A549 (cell line): ENCODE measurements at regions not wholly inside any gene's neighbourhood (a gene's known extent, or its start where the extent isn't known, plus 50 kb on each side); places are given as distances from the start of the nearest gene placed in this dataset.

ENCODE experiments used
- ATAC-seq, 2 experiments: fragments of 200-7000 bp in 1 of 2; fragments of >200 bp in 1 of 2; cut with Nextera tagmentation in 1 of 2; cut with Tn5 transposase in 1 of 2; 3 replicates each; pipeline versions ENCODE4 v1.8.0 to v1.9.1; 2018 to 2020; ENCODE audit warnings: mild to moderate bottlenecking in 1 of 2, moderate library complexity in 1 of 2
- CTCF ChIA-PET: fragments of 300-600 bp; sonication (Branson Sonifier 250); formaldehyde crosslinking; extraction: SDS; loops from one replicate; lab custom pipeline; 2021; ENCODE audit warnings: antibody characterized with exemption, inconsistent platforms; lab: Yijun Ruan, JAX
- POLR2A ChIA-PET: fragments of 350-600 bp; formaldehyde crosslinking; extraction: SDS; loops from one replicate; lab custom pipeline; 2021; ENCODE audit warnings: antibody characterized with exemption, inconsistent platforms; lab: Yijun Ruan, JAX
- DNase-seq, 2 experiments: peaks; one replicate each; pipeline versions ENCODE4 v3.0.0 to v3.0.0-alpha.2; 2011 to 2016; ENCODE audit warnings: low read depth in 1 of 2, low spot score in 1 of 2
- FAIRE-seq: peaks from 2 replicates; lab custom pipeline; 2011; peaks lifted over from hg19 to GRCh38; lab: Jason Lieb, UNC
- H3K27ac ChIP-seq, 2 experiments: fragments of >200 bp; sonication (Bioruptor Twin); formaldehyde crosslinking; 3 replicates each; pipeline ENCODE4 v1.5.1; 2016 to 2017
- H3K4me1 ChIP-seq: fragments of >200 bp; sonication (Bioruptor Twin); formaldehyde crosslinking; 3 replicates; pipeline ENCODE4 v1.6.1; 2016
- H3K4me2 ChIP-seq: fragments of >200 bp; sonication (Bioruptor Twin); formaldehyde crosslinking; 3 replicates; pipeline ENCODE4 v1.6.1; 2016
- H3K4me3 ChIP-seq: fragments of >200 bp; sonication (Bioruptor Twin); formaldehyde crosslinking; 3 replicates; pipeline ENCODE4 v1.5.1; 2016
- H3K9me3 ChIP-seq: fragments of >200 bp; sonication (Bioruptor Twin); formaldehyde crosslinking; 3 replicates; pipeline ENCODE4 v1.6.1; 2016
- BCL3 ChIP-seq: fragments of >200 bp; sonication (Bioruptor Twin); formaldehyde crosslinking; IDR thresholded peaks from 3 replicates; pipeline ENCODE4 v1.6.1; 2016
- CBX8 ChIP-seq: fragments of 200-600 bp; sonication (generic); IDR thresholded peaks from 2 replicates; pipeline ENCODE4 v1.6.1; 2016
- CEBPB ChIP-seq, 2 experiments: fragments of >200 bp in 1 of 2; sonication (Bioruptor Twin) in 1 of 2; formaldehyde crosslinking in 1 of 2; IDR thresholded peaks; 2 replicates each; pipeline ENCODE4 v1.6.1; 2012 to 2016
- CHD4 ChIP-seq: fragments of 200-600 bp; sonication (generic); IDR thresholded peaks from 2 replicates; pipeline ENCODE4 v1.6.1; 2016; ENCODE audit warnings: antibody characterized with exemption, mild to moderate bottlenecking, borderline replicate concordance
- CTCF ChIP-seq: fragments of >200 bp; sonication (Bioruptor Twin); formaldehyde crosslinking; IDR thresholded peaks from 3 replicates; pipeline ENCODE4 v1.5.1; 2016
- E2F6 ChIP-seq: IDR thresholded peaks from 2 replicates; pipeline ENCODE4 v1.6.1; 2012; ENCODE audit warnings: low read depth, borderline replicate concordance
- EP300 ChIP-seq, 2 experiments: fragments of >200 bp; sonication (Bioruptor Twin); formaldehyde crosslinking; IDR thresholded peaks; 2 replicates in 1 of 2; 3 replicates in 1 of 2; pipeline ENCODE4 v1.6.1; 2016 to 2017
- FOSB ChIP-seq: fragments of 250-450 bp; sonication (Bioruptor Pico); IDR thresholded peaks from 2 replicates; pipeline ENCODE4 v1.5.0; 2020; ENCODE audit warnings: mild to moderate bottlenecking, moderate library complexity
- FOSL2 ChIP-seq, 2 experiments: fragments of 450-650 bp in 1 of 2; fragments of >200 bp in 1 of 2; sonication (Bioruptor Twin) in 1 of 2; formaldehyde crosslinking; IDR thresholded peaks; 2 replicates each; pipeline versions ENCODE4 v1.5.0 to v1.6.1; 2016 to 2020; ENCODE audit warnings: mild to moderate bottlenecking in 1 of 2, moderate library complexity in 1 of 2
- FOXS1 ChIP-seq: fragments of 250-450 bp; sonication (Bioruptor Pico); IDR thresholded peaks from 2 replicates; pipeline ENCODE4 v1.5.0; 2020; ENCODE audit warnings: mild to moderate bottlenecking, moderate library complexity
- HES2 ChIP-seq: fragments of >200 bp; sonication (Bioruptor Twin); formaldehyde crosslinking; IDR thresholded peaks from 2 replicates; pipeline ENCODE4 v1.6.1; 2016
- HOXB5 ChIP-seq: fragments of 250-450 bp; sonication (Bioruptor Pico); IDR thresholded peaks from 2 replicates; pipeline ENCODE4 v1.5.0; 2020; ENCODE audit warnings: mild to moderate bottlenecking, moderate library complexity
- NFE2L2 ChIP-seq: fragments of 150-350 bp; conservative IDR thresholded peaks from 2 replicates; pipeline ENCODE4 v1.6.1; 2014; ENCODE audit warnings: low read length
- NPAS2 ChIP-seq: fragments of 250-450 bp; sonication (Bioruptor Pico); IDR thresholded peaks from 2 replicates; pipeline ENCODE4 v1.8.0; 2022; ENCODE audit warnings: mild to moderate bottlenecking, moderate library complexity, borderline replicate concordance
- POLR2AphosphoS2 ChIP-seq: conservative IDR thresholded peaks from 2 replicates; pipeline ENCODE4 v1.6.1; 2012; ENCODE audit warnings: low read length, improper control_type of control experiment, inconsistent platforms
- REST ChIP-seq: fragments of 200-600 bp; sonication (generic); IDR thresholded peaks from 2 replicates; pipeline ENCODE4 v1.6.1; 2016; ENCODE audit warnings: antibody characterized with exemption, mild to moderate bottlenecking, moderate library complexity
- RFX5 ChIP-seq: fragments of 450-650 bp; IDR thresholded peaks from 2 replicates; pipeline ENCODE4 v1.7.1; 2014; ENCODE audit warnings: antibody characterized with exemption, mild to moderate bottlenecking, moderate library complexity
- RNF2 ChIP-seq: fragments of 200-600 bp; sonication (generic); IDR thresholded peaks from 2 replicates; pipeline ENCODE4 v1.6.1; 2016; ENCODE audit warnings: low read depth, mild to moderate bottlenecking, antibody characterized with exemption, moderate library complexity, borderline replicate concordance
- SREBF2 ChIP-seq: fragments of 450-650 bp; IDR thresholded peaks from 2 replicates; pipeline ENCODE4 v1.6.1; 2014; ENCODE audit warnings: mild to moderate bottlenecking, moderate library complexity
- TP53 ChIP-seq: fragments of 250-450 bp; sonication (Bioruptor Pico); IDR thresholded peaks from 2 replicates; pipeline ENCODE4 v1.5.0; 2021; ENCODE audit warnings: mild to moderate bottlenecking, moderate library complexity
- ZC3H11A ChIP-seq: fragments of 450-650 bp; IDR thresholded peaks from 2 replicates; pipeline ENCODE4 v1.6.1; 2014; ENCODE audit warnings: antibody characterized with exemption, mild to moderate bottlenecking
- ZFP36 ChIP-seq: fragments of 450-650 bp; IDR thresholded peaks from 2 replicates; pipeline ENCODE4 v1.6.1; 2014; ENCODE audit warnings: borderline replicate concordance; ENCODE audit not compliant: partially characterized antibody
- ZNF302 ChIP-seq: fragments of 250-450 bp; sonication (Bioruptor Pico); IDR thresholded peaks from 2 replicates; pipeline ENCODE4 v1.9.0; 2021; ENCODE audit warnings: inconsistent platforms, mild to moderate bottlenecking, moderate library complexity
- ZSCAN20 ChIP-seq: fragments of 250-450 bp; sonication (Bioruptor Pico); IDR thresholded peaks from 2 replicates; pipeline ENCODE4 v1.8.0; 2022; ENCODE audit warnings: mild to moderate bottlenecking, moderate library complexity
- WGBS: methylation state at CpG from one replicate; pipeline ENCODE4 v1.1.6; 2017; ENCODE audit errors: missing lambda C conversion rate; 5-methylcytosine and 5-hydroxymethylcytosine counted together

- no peak for FAIRE-seq
- WGBS: 1% methylated on average over 2 of the region's 2 CpGs
These were observed 194.4 kb downstream of the IZUMO3 start for GRCh38 chr9:24351258-24351657.

GRCh38 chr9:24342457-24342856 is 203.2 kb downstream of the IZUMO3 start:
- H3K4me1 ChIP-seq: no peaks in the 10 kb centered on the region
- 5% methylated on average over 1 of the region's 1 CpG for WGBS
- peaks cover 4% of the 10 kb centered on the region; the same call in 1 of the 3 replicates for H3K9me3 ChIP-seq
- ChIA-PET CTCF (interaction anchor here (0.6 kb wide), 1 partner anchor 63 kb away, joined by 3 read pairs; no protein-coding TSS in a partner anchor), POLR2A (no interaction called here)
- no peak for TF ChIP-seq FOSL2 (IDR thresholded peaks at IDR 0.05)
- no peak for TF ChIP-seq FOSL2 (CRISPR knock-in tag; IDR thresholded peaks at IDR 0.05)
- no peak overlapping the region for H3K27ac ChIP-seq
- no peak for ATAC-seq
- H3K4me3 ChIP-seq: no peak overlapping the region
- no peak for DNase-seq
- H3K4me2 ChIP-seq: no peak overlapping the region
- no peak for FAIRE-seq

More at GRCh38 chr9:24351258-24351657, 194.4 kb downstream of the IZUMO3 start:
- POLR2A ChIA-PET: no interaction called here
- CTCF ChIA-PET: no interaction called here
- H3K27ac ChIP-seq: no peak overlapping the region
- no peak overlapping the region for H3K4me2 ChIP-seq
- DNase-seq: no peak
- no peaks in the 10 kb centered on the region for H3K4me1 ChIP-seq
- H3K4me3 ChIP-seq: no peak overlapping the region
- no peak for ATAC-seq
- no peaks in the 10 kb centered on the region; the same call in 2 of the 3 replicates for H3K9me3 ChIP-seq
- TF ChIP-seq BCL3: no peak
- no peak for TF ChIP-seq CTCF
- TF ChIP-seq FOXS1: no peak
- TF ChIP-seq HES2: no peak
- TF ChIP-seq TP53: no peak
- TF ChIP-seq FOSL2 (IDR thresholded peaks at IDR 0.05): no peak
- no peak for TF ChIP-seq FOSL2 (CRISPR knock-in tag; IDR thresholded peaks at IDR 0.05)
- no peak for TF ChIP-seq POLR2AphosphoS2

GRCh38 chr9:24333629-24334028 is 212.1 kb downstream of the IZUMO3 start:
- ATAC-seq (no peak), FAIRE-seq (no peak), DNase-seq (no peak)
- POLR2A ChIA-PET: no interaction called here
- no peak for TF ChIP-seq RFX5
- no peak for TF ChIP-seq ZNF302 (CRISPR knock-in tag)
- TF ChIP-seq FOSB (CRISPR knock-in tag): no peak
- Histone ChIP-seq H3K4me2 (no peak overlapping the region), H3K4me1 (no peaks in the 10 kb centered on the region), H3K9me3 (no peaks in the 10 kb centered on the region), H3K4me3 (no peak overlapping the region), H3K27ac (no peak overlapping the region)
- 0% methylated on average over 2 of the region's 2 CpGs for WGBS
- CTCF ChIA-PET: no interaction called here

- DNase-seq (no peak), ATAC-seq (no peak), FAIRE-seq (no peak)
- 2% methylated on average over 4 of the region's 4 CpGs for WGBS
- no peaks in the 10 kb centered on the region; the same call in 2 of the 3 replicates for H3K9me3 ChIP-seq
- H3K4me3 ChIP-seq: no peak overlapping the region
- no peak overlapping the region for H3K27ac ChIP-seq
- no peak overlapping the region for H3K4me2 ChIP-seq
- CTCF ChIA-PET: no interaction called here
- POLR2A ChIA-PET: no interaction called here
- no peaks in the 10 kb centered on the region for H3K4me1 ChIP-seq
- TF ChIP-seq RNF2 (no peak), CHD4 (no peak), REST (no peak), NFE2L2 (no peak), RFX5 (no peak), ZFP36 (no peak), HOXB5 (no peak), FOXS1 (no peak), ZC3H11A (no peak), ZSCAN20 (CRISPR knock-in tag) (no peak), E2F6 (no peak), NPAS2 (CRISPR knock-in tag) (no peak), EP300 (IDR thresholded peaks at IDR 0.05) (no peak), CBX8 (no peak), SREBF2 (no peak), CEBPB (IDR thresholded peaks at IDR 0.05) (no peak)
These were observed 246.8 kb downstream of the IZUMO3 start for GRCh38 chr9:24298912-24299311.
